HG02885 (cell line): ENCODE measurements at regions not wholly inside any gene's neighbourhood (a gene's known extent, or its start where the extent isn't known, plus 50 kb on each side); places are given as distances from the start of the nearest gene placed in this dataset.

Experiments used
- ATAC-seq: cut with Tn5 transposase; IDR thresholded peaks from one replicate; pipeline ENCODE4 v1.9.1; 2021; ENCODE audit warnings: mild to moderate bottlenecking; ENCODE audit not compliant: unreplicated experiment, poor library complexity

- no peak for ATAC-seq
These were observed 191.8 kb downstream of the KDR start for GRCh38 chr4:54933579-54933978.

DNA sequence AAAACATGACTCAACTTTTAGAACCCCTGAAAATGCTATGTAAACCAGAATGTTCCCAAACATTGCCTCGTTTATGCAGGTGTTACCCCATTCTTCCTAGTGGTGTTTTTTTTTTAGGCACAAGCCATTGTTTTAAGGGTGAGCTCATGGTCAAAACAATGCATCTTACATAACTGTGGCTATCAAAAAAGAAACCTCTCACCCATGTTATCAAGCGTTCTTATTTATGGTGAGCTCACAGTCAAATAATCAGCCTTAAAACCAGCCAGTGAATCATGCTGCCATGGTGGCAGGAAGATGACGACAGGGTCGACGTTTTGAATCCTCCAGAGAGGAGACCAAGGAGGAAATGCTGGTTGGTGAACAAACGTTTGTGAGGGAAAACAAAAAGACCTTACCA is 195.2 kb downstream of the KDR start:
- no peak for ATAC-seq

- ATAC-seq, result no peak
These were observed 195.9 kb downstream of the KDR start for GRCh38 chr4:54929459-54929858.

GRCh38 chr4:54924891-54925290 is 200.5 kb downstream of the KDR start:
- ATAC-seq, result no peak

DNA sequence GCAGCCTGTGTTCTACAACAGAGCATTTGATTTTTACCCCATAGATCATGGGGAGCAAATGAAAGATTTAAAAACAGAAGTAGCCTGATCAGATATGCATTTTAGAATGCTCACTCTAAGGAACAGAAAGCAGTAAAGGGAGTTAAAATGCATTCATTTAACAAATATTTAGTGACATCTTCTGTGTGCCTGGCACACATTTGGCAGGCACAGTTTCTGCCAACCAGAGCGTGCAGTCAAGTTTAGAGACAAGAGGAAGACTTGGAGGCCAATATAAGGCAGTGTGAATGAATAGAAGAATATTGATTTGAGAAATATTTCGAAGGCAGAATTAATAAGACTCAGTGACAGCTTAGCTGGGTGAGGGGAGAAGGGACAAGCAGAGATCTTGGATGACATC is 210.1 kb downstream of the KDR start:
- no peak for ATAC-seq

DNA sequence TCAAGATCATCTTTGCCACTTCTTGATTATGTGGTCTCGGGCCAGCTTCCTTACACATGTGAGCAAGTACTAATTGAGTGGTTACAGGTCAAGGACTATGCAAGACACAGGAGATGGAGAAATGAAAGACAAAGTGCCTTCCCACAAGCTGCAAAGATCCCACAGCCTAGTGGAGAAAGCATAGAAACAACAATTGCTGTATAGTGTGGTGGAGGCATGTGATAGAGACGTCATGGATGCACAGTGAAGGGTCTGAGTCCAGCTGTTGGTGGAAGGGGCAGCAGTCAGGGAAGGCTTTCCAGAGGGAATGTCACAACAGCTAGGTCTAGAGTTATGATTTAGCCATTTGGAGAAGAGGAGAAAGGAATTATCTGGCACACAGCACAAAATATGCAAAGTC is 210.6 kb downstream of the KDR start:
- no peak for ATAC-seq

DNA sequence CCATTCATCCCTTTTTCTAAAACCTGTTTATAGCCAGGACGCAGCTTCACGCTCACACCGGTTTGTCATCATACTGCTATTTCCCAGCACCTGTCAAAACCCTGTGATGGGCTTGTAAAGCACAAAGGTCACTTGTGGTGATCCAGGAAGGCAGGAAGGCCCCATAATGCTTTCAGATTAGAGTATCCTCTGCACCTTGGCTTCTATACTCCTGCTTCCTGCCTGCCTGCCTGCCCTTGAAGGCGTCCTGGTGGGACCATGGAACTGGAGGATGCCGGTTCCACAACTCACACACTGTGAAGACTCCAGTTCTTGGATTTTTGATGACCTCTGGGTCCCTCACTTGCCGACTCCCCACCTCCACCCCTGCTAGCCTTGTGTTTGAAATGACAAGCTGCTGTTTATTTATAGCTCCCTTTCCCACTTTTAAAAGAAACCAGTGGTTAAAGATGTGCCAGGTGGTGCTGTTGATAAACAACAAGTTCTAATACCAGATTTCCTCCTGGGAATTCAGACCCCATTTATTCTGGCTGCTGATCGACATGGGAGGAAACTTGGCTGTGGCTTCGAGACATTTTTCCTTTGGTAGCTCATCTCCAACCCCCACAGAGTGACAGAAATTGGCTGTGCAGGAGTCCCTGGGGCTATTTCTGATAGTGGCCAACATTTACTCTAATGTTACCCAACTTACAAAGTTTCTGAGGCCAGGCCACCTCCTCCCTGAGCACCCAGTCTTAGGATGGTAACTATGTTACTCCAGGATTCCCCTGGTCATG is 211.5 kb downstream of the KDR start:
- ATAC-seq, result no peak

DNA sequence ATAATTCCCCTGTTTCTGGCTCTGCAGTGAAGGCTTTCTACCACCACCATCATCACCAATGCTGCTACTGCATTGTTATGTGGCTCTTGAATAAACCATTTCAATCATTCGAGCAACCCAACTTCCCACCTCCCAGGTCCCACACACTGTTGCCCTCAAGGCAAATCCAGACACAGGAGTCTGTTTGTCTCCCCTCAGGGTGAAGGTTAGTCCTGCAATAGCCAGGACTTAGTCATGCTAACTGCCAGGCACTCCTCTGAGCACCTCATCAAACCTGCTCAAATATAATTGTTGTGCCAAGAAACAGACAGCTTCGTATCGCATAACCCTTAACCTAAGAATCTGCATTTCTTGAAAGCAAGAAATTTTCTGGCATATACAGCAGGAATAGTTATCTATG is 213.2 kb downstream of the KDR start:
- ATAC-seq, result no peak

- ATAC-seq, result no peak
These were observed 215.4 kb downstream of the KDR start for GRCh38 chr4:54909961-54910360.

GRCh38 chr4:54908763-54909162 is 216.6 kb downstream of the KDR start:
- ATAC-seq, result no peak

- no peak for ATAC-seq
These were observed 220.4 kb downstream of the KDR start for GRCh38 chr4:54904953-54905352.

- no peak for ATAC-seq
These were observed 222.4 kb downstream of the KDR start for GRCh38 chr4:54902976-54903375.

DNA sequence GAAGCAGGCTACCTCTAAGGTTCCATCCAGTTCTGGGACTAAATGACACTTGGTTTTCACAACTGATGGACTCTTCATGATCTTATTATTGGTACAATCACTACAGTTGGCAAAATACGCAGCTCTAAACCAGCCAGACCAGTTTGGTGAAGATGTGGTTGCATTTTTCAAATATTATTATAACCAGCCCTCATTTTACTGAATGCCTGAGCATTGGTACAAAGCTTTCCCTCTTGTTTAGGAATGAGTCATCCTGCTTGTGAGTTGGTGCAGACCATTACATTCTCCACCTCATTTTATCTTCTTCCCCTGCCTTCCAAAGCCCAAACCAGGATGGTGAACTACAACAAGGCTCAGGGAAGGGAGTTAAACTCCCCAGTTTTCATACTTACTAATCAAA is 223.1 kb downstream of the KDR start:
- no peak for ATAC-seq

- ATAC-seq, result no peak
These were observed 224.2 kb downstream of the KDR start for GRCh38 chr4:54901202-54901601.

DNA sequence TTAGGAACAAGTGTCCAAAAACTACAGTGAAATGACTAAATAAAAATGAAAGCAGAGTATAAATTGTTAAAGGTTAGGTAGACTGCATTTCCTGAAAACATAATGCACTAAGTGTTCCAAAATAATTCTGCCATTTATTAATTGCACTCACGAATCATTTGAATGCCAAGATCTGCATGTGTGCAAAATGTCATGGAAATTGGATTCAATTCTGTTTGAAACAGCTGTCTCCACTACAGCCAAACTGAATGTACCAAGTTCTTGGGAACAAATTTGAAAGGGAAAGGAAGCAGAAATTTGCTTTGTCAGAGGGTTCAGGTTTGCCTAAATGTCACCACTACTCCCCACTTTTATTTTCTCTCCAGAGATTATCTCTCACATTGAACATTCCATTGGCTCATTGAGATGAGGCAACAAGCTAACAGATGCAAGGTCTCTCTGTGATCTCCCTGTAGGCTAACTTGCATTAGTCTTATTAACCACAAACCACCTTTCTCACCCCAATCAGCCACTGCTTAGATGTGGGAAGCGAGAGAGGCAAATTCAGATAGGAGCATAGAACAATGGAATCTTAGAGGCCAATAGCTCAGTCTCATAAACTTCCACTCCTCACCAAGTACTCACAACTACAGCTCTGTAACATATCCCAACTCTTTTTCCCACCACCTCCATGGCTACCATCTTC is 226.6 kb downstream of the KDR start:
- no peak for ATAC-seq

GRCh38 chr4:54898056-54898562 is 227.3 kb downstream of the KDR start:
- no peak for ATAC-seq

DNA sequence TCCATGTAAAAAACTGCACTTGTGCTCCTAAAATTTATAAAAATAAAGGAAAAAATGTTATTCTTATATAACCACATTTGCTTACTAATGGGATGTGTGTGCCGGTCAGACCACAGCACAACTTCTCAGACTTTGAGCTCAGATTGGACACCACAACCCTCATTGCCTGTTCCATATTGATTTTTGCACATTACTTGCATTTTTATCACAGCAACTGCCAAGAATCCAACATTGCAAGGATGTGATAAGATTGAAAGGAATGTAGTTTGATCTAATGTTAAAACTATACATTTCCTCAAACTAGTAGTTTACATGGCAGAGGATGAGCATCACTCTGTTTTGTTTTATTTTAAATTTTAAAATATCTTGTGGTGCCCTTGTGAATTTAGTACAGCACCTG is 227.8 kb downstream of the KDR start:
- ATAC-seq, result no peak

- no peak for ATAC-seq
These were observed 224.9 kb downstream of the KIT start for GRCh38 chr4:54882616-54883015.

- no peak for ATAC-seq
These were observed 221.8 kb downstream of the KIT start for GRCh38 chr4:54879576-54879975.

GRCh38 chr4:54877006-54877405 is 219.2 kb downstream of the KIT start:
- no peak for ATAC-seq

DNA sequence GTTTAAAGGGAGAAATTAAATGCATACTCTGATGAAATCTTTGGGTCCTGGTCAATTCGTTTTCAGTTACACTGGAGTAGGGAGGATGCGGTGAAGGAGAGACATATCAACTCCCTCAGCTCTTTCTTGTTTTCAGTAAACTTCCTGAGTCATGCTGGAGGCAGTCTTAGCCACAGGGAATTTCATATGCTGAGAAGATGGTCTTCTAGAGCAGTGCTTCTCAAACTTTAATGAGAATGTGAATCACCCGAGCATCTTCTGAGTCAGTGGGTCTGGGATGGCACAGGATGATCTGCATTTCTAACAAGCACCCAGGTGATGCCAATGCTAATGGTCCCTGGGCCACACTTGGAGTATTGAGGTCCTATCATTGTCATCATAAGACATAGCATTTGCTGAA is 214.5 kb downstream of the KIT start:
- ATAC-seq, result no peak
